ENCODE measurements at regions not wholly inside any gene's neighbourhood (a gene's known extent, or its start where the extent isn't known, plus 50 kb on each side); places are given as distances from the start of the nearest gene placed in this dataset.

DNA sequence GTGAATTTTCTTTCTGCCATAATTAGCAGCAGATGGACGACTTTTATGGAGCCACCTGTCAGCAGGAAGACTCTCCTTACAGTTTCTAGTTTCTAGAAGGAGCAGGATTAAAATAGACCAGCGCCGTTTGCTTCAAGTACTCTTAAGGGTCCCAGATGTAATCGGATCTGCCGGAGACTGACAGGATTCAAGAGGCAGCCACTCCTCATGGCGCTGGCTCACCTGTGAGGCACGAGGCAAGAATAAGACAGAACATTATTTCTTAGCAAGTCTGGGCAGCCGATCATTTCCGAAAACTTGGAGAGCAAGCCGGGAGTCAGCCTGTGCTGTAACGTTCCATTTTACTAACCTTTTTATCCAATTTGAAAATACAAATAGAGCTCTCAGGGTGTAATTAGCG, 410.4 kb upstream of the RORA start:
- 63 to 73% methylated on average over 5 to 12 of the region's 12 CpGs for WGBS, 2 donors (ENCODE audit: low coverage in 1 of 2)
- TF ChIP-seq POLR2A (IDR thresholded peaks at IDR 0.05) = no peak
- TF ChIP-seq EP300 (IDR thresholded peaks at IDR 0.05; ENCODE audit: low read depth) = no peak
- TF ChIP-seq, protein P1, sequence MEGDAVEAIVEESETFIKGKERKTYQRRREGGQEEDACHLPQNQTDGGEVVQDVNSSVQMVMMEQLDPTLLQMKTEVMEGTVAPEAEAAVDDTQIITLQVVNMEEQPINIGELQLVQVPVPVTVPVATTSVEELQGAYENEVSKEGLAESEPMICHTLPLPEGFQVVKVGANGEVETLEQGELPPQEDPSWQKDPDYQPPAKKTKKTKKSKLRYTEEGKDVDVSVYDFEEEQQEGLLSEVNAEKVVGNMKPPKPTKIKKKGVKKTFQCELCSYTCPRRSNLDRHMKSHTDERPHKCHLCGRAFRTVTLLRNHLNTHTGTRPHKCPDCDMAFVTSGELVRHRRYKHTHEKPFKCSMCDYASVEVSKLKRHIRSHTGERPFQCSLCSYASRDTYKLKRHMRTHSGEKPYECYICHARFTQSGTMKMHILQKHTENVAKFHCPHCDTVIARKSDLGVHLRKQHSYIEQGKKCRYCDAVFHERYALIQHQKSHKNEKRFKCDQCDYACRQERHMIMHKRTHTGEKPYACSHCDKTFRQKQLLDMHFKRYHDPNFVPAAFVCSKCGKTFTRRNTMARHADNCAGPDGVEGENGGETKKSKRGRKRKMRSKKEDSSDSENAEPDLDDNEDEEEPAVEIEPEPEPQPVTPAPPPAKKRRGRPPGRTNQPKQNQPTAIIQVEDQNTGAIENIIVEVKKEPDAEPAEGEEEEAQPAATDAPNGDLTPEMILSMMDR (IDR thresholded peaks at IDR 0.05) = no peak
- no peak for TF ChIP-seq POLR2AphosphoS5 (IDR thresholded peaks at IDR 0.05)
- no peak overlapping the region for H3K4me3 ChIP-seq
- no peaks in the 10 kb centered on the region for H3K27me3 ChIP-seq
- H3K36me3 ChIP-seq = no peaks in the 10 kb centered on the region
- H3K27ac ChIP-seq = no peak overlapping the region
- DNase-seq = no peak
- in situ Hi-C loops (cut with MboI; ENCODE audit: low pct_ligation_motif_present in 1 of 4, low pct_unique_long_range_greater_than_20kb in 1 of 4, low sequenced_read_pairs in 3 of 4) = no loop called here
- H3K9me3 ChIP-seq = no peaks in the 10 kb centered on the region
- intact Hi-C loops (cut with DNase I; ENCODE audit: low total_unique reads) = no loop called here
- no peaks in the 10 kb centered on the region for H3K4me1 ChIP-seq

- H3K4me3 ChIP-seq = no peak overlapping the region
- intact Hi-C loops (cut with DNase I; ENCODE audit: low total_unique reads) (no loop called here), in situ Hi-C loops (cut with MboI; ENCODE audit: low pct_ligation_motif_present in 1 of 4, low pct_unique_long_range_greater_than_20kb in 1 of 4, low sequenced_read_pairs in 3 of 4) (no loop called here)
- 82 to 100% methylated on average over 1 of the region's 1 CpG for WGBS, 2 donors (ENCODE audit: low coverage in 1 of 2)
- TF ChIP-seq POLR2A (IDR thresholded peaks at IDR 0.05) = no peak
- TF ChIP-seq POLR2AphosphoS5 (IDR thresholded peaks at IDR 0.05) = no peak
- TF ChIP-seq, protein P1 (IDR thresholded peaks at IDR 0.05) = no peak
- TF ChIP-seq EP300 (IDR thresholded peaks at IDR 0.05; ENCODE audit: low read depth) = no peak
- no peaks in the 10 kb centered on the region for H3K9me3 ChIP-seq
- no peaks in the 10 kb centered on the region for H3K4me1 ChIP-seq
- no peak for DNase-seq
- H3K36me3 ChIP-seq = no peaks in the 10 kb centered on the region
- no peaks in the 10 kb centered on the region for H3K27me3 ChIP-seq
- H3K27ac ChIP-seq = no peak overlapping the region
Observed at GRCh38 chr15:61634837-61635236, 405.7 kb upstream of the RORA start.

DNA sequence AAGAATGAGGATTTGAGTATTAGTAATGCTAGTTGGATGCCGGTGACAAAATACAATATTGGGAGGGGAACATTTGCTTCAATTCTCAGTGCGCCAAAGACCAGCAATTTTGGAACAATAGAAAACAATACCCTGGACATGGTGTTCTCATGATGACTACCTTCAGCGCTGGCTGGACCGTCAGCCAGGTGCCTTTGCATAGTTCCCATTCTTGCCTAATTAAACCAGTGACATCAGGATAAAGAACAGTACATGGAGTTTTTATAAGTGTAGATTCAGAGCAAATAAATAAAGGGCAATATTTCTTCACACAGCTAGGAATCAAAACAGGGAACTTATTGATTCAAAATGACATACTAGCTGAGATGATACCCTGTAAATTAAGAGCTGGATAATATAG, 404.8 kb upstream of the RORA start:
- DNase-seq = no peak
- intact Hi-C loops (cut with DNase I; ENCODE audit: low total_unique reads) (no loop called here), in situ Hi-C loops (cut with MboI; ENCODE audit: low pct_ligation_motif_present in 1 of 4, low pct_unique_long_range_greater_than_20kb in 1 of 4, low sequenced_read_pairs in 3 of 4) (no loop called here)
- Histone ChIP-seq H3K9me3 (no peaks in the 10 kb centered on the region), H3K36me3 (no peaks in the 10 kb centered on the region), H3K4me1 (no peaks in the 10 kb centered on the region), H3K4me3 (no peak overlapping the region), H3K27me3 (no peaks in the 10 kb centered on the region), H3K27ac (no peak overlapping the region)
- WGBS, 2 donors (ENCODE audit: low coverage in 1 of 2) = 77 to 90% methylated on average over 4 of the region's 4 CpGs
- TF ChIP-seq, protein P1 (IDR thresholded peaks at IDR 0.05) = no peak
- TF ChIP-seq POLR2AphosphoS5 (IDR thresholded peaks at IDR 0.05) (no peak), EP300 (IDR thresholded peaks at IDR 0.05; ENCODE audit: low read depth) (no peak), POLR2A (IDR thresholded peaks at IDR 0.05) (no peak)

- DNase-seq = no peak
- no peaks in the 10 kb centered on the region for H3K4me1 ChIP-seq
- no peak for TF ChIP-seq POLR2A (IDR thresholded peaks at IDR 0.05)
- TF ChIP-seq, protein P1 (IDR thresholded peaks at IDR 0.05) = no peak
- TF ChIP-seq EP300 (IDR thresholded peaks at IDR 0.05; ENCODE audit: low read depth) = no peak
- TF ChIP-seq POLR2AphosphoS5 (IDR thresholded peaks at IDR 0.05) = no peak
- H3K4me3 ChIP-seq = no peak overlapping the region
- intact Hi-C loops (cut with DNase I; ENCODE audit: low total_unique reads) = no loop called here
- no peak overlapping the region for H3K27ac ChIP-seq
- in situ Hi-C loops (cut with MboI; ENCODE audit: low pct_ligation_motif_present in 1 of 4, low pct_unique_long_range_greater_than_20kb in 1 of 4, low sequenced_read_pairs in 3 of 4) = no loop called here
- no peaks in the 10 kb centered on the region for H3K9me3 ChIP-seq
- no peaks in the 10 kb centered on the region for H3K36me3 ChIP-seq
- WGBS, 2 donors (ENCODE audit: low coverage in 1 of 2) = 63 to 79% methylated on average over 2 to 3 of the region's 3 CpGs
- H3K27me3 ChIP-seq = no peaks in the 10 kb centered on the region
Observed at GRCh38 chr15:61629269-61629668, 400.2 kb upstream of the RORA start.
